ENCODE measurements at regions not wholly inside any gene's neighbourhood (a gene's known extent, or its start where the extent isn't known, plus 50 kb on each side); places are given as distances from the start of the nearest gene placed in this dataset.

- DNase-seq (ENCODE audit: low spot score) = no peak
These were observed 199.4 kb downstream of the KLF12 start for GRCh38 chr13:73934771-73935170.

- DNase-seq (ENCODE audit: low spot score) = no peak
These were observed 200.0 kb downstream of the KLF12 start for GRCh38 chr13:73934215-73934641.

DNA sequence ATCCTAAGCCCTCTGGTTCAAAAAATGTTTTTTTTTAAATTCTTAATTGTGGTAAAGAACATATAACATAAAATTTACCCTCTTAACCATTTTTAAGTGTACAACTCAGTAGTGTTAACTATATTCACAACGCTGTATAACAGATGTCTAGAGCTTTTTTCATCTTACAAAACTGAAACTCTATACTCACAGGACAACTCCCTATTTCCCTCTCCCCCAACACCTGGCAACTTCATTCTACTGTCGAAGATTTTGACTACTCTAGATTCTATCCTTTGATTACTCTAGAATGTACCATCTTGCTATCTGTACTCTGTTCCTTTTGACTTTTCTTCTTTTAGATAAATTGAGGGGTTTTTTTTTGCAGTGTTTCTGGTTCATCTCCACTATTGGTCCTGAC is 200.4 kb downstream of the KLF12 start:
- no peak for DNase-seq (ENCODE audit: low spot score)

DNA sequence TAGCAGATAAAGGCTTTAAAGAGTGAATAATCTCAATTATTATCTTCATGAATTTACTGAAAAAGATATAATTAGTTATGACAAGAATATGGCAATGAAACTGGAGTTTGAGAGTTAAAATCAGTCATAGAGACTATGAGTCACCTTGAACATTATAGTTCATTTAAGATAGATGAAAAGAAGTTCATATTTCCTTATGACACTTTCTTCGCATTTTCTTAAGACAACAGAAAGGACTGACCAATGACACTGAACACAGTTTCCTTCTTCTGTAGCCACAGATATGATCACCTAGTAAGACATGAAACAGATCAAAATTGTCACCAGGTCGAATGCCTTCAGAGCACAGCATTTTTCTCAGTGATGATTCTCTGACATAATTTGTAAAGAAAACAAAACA is 202.1 kb downstream of the KLF12 start:
- no peak for DNase-seq (ENCODE audit: low spot score)

DNA sequence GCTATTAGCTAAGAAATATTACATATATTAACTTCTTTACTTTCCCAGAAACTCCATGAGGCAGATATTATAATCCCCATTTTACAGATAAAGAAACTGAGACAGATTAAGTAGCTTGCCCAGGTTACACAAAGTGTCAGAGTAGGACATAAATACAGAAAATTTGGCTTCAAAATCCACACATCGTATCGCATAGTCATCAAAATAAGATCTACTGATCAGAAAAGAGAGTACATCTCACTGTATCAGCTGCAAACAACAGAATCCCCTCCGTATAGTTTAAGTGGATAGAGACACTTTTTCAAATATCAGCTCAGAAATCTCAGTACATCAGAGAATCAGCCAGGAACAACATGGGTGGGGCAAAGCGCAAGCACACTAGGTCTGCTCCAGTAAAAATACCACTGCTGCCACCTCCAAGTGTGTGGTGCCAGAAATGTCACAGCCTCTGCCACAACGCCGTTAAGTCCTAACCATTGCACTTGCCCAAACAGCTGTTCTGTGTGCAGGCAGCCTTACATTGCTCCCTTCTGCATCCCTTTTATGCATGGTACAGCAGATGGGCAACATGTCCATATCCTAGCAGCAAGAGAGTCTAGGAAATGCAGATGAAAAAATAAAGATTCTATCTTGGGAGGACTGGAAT is 204.8 kb downstream of the KLF12 start:
- no peak for DNase-seq (ENCODE audit: low spot score)

DNA sequence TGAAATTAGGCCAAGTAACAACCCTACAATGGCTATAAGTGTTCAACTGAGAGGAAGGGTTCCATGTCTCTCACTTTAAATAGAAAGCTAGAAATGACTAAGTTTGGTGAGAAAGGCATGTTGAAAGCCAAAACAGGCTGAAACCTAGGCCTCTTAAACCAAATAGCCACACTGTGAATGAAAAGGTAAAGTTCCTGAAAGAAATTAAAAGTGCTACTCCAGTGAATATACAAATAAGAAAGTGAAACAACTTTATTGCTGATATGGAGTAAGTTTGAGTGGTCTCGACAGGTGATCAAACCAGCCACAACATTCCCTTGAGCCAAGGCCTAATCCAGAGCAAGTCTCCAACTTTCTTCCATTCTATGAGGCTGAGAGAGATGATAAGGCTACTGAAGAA is 209.6 kb downstream of the KLF12 start:
- DNase-seq (ENCODE audit: low spot score) = no peak

- DNase-seq (ENCODE audit: low spot score) = no peak
These were observed 211.5 kb downstream of the KLF12 start for GRCh38 chr13:73922493-73923393.

DNA sequence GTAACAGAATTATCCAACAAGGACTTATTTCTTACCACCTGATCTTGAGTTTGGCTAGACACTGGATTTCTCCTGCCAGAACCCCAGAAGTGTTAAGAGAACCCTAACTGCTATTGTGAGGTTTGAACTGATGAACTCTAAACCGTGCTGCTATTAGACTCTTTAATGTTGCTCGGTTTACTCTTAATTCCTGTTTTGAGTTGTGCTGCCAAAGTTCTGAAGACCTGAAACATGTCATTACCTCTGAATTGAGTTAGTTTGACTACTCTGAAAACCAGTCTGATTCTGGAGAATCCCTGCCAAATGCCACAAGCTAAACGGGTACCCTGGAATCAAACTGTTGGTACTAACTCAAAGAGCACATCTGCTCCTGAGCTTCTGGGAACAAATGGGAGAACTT is 215.5 kb downstream of the KLF12 start:
- no peak for DNase-seq (ENCODE audit: low spot score)

GRCh38 chr13:73913751-73914518 is 220.3 kb downstream of the KLF12 start:
- DNase-seq (ENCODE audit: low spot score) = no peak

GRCh38 chr13:73913079-73913740 is 221.0 kb downstream of the KLF12 start:
- DNase-seq (ENCODE audit: low spot score) = no peak

GRCh38 chr13:73911361-73911760 is 222.8 kb downstream of the KLF12 start:
- DNase-seq (ENCODE audit: low spot score) = no peak

DNA sequence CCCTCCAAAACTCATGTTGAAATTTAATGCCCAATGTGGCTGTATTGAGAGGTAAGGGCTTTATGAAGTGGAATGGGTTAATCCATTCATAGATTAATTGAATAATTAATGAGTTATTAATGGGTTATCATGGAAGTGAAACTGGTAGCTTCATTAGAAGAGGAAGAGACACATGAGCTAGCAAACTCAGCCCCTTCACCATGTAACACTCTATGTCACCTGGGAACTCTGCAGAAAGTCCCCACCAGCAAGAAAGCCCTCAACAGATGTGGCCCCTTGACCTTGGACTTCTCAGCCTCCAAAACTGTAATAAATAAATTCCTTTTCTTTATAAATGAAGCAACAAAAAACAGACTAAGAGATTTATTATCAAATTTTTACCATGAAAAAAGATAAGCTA is 223.5 kb downstream of the KLF12 start:
- no peak for DNase-seq (ENCODE audit: low spot score)

- DNase-seq (ENCODE audit: low spot score) = no peak
These were observed 225.4 kb downstream of the KLF12 start for GRCh38 chr13:73908809-73909208.

DNA sequence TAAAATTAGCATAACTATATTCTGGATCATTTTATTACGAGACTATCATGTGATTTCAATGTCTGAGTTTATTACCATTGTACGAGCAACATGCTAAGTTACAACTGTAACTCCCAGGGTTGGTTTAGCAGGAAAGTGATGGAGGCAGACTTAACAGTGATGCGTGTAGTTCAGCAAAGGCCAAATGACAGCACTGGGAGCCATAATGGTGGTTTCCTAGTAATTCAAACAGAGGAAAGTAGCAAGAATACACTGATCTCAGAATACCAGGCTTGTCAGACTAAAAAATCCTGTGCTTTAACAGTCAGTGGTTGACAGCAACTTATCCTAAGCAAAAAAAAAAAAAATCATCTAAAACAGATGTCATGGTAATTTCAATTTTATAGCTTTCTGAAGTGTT is 229.6 kb downstream of the KLF12 start:
- DNase-seq (ENCODE audit: low spot score) = no peak

DNA sequence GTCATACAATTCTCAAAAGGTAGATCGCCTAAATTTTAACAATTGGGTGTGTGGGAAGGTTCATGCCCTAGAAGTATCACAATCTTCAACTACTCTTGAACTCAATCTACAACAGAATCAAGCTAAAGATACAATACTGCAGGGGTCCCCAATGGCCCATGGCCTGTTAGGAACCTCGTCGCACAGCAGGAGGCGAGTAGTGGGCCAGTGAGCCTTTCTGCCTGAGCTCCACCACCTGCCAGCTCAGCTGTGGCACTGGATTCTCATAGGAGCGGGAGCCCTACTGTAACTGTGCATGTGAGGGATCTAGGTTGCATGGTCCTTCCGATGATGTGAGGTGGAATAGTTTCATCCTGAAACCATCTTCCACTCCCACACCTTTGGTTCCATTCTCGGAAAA is 230.6 kb downstream of the KLF12 start:
- DNase-seq (ENCODE audit: low spot score) = no peak

DNA sequence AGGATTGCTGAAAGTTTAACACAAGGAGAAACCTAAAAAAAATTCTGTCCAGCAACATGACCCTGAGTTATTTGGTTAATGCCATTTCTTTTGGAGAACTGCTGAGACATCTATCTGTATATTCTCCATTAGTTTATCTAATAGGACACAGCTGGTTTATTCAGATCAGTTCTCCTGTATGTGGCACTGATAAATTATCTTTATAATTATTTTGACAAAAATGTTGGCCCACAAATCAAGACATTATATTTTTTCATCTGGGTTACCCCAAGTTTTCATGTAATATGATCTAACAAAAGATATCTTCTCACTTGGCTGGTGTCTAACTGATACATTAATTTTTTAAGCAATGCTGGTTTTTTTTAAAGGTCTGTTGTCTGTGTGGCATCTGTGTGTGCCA is 231.4 kb downstream of the KLF12 start:
- no peak for DNase-seq (ENCODE audit: low spot score)

DNA sequence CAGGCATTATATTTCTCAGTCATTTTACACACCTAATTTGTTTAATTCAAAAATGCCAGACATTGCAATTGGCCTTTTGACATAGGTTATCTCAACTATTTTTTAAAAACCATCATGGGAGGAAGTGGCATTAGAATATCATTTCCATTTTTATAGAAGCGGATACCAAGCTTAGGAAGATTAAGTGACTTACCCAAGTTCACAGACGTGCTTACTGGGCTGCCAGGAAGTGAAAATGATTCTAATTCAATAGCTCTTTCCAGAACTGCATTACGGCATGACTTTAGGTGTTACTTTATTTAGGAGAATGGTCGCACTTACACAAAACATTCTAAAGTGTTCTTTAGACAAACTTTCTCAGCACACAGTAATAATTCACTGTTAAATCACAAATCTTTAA is 231.9 kb downstream of the KLF12 start:
- DNase-seq (ENCODE audit: low spot score) = no peak

DNA sequence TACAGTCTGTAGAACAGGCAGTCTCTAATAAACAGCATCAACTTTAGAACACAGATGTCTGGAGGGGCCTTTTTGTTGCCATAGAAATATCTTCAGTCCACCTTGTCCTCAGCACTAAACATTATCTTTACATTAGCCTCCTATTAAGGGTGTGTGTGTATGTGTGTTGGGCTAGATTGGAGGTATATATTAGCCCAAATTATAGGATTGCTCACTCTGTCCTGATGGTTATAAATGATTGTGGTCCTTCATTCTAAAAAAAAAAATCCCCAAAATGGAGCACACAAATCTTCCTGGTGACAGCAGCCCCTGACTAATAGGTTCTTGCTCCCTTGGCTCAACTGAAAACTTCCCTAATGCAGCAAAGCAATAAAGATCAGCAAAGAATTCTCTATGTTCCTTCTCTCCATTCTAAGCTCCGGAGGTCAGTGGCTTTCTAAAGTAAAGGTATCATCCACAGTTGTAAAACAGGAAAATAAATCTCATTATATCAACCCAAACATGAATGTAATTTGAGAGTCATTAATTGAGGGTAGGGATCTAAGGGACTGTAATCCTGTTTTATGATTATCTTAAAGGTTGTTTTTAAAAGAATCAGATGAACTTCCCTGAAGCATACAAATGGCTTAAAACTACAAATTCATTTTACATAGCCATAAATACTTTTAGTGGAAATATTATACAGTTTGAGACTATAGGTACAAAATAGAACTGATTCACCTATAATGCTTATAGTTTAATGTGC is 232.7 kb downstream of the KLF12 start:
- DNase-seq (ENCODE audit: low spot score) = no peak

GRCh38 chr13:73900591-73900990 is 233.6 kb downstream of the KLF12 start:
- DNase-seq (ENCODE audit: low spot score) = no peak

- no peak for DNase-seq (ENCODE audit: low spot score)
These were observed 235.3 kb downstream of the KLF12 start for GRCh38 chr13:73898899-73899298.

- DNase-seq (ENCODE audit: low spot score) = no peak
These were observed 235.9 kb downstream of the KLF12 start for GRCh38 chr13:73898276-73898675.
